Ishikawa (cell line): ENCODE measurements at regions not wholly inside any gene's neighbourhood (a gene's known extent, or its start where the extent isn't known, plus 50 kb on each side); places are given as distances from the start of the nearest gene placed in this dataset.

ENCODE experiments used
- CEBPB ChIP-seq: IDR thresholded peaks from 2 replicates; pipeline ENCODE4 v1.6.1; 2012
- CREB1 ChIP-seq: IDR thresholded peaks from 2 replicates; pipeline ENCODE4 v1.6.1; 2012; ENCODE audit warnings: low read depth
- EGR1 ChIP-seq: IDR thresholded peaks from 2 replicates; pipeline ENCODE4 v1.6.1; 2012
- EP300 ChIP-seq: IDR thresholded peaks from 2 replicates; pipeline ENCODE4 v1.6.1; 2012; ENCODE audit warnings: borderline replicate concordance
- FOXM1 ChIP-seq: IDR thresholded peaks from 2 replicates; pipeline ENCODE4 v1.6.1; 2012; ENCODE audit warnings: low read depth, borderline replicate concordance
- MAX ChIP-seq: IDR thresholded peaks from 2 replicates; pipeline ENCODE4 v1.6.1; 2012
- NFIC ChIP-seq: IDR thresholded peaks from 2 replicates; pipeline ENCODE4 v1.6.1; 2012
- RAD21 ChIP-seq: IDR thresholded peaks from 2 replicates; pipeline ENCODE4 v1.6.1; 2012; ENCODE audit warnings: low read depth
- REST ChIP-seq: IDR thresholded peaks from 2 replicates; pipeline ENCODE4 v1.6.1; 2012; ENCODE audit warnings: low read depth, mild to moderate bottlenecking
- TAF1 ChIP-seq: IDR thresholded peaks from 2 replicates; pipeline ENCODE4 v1.6.1; 2012; ENCODE audit warnings: low read depth, mild to moderate bottlenecking
- TCF12 ChIP-seq: IDR thresholded peaks from 2 replicates; pipeline ENCODE4 v1.6.1; 2012; ENCODE audit warnings: low read depth
- TEAD4 ChIP-seq: IDR thresholded peaks from 2 replicates; pipeline ENCODE4 v1.6.1; 2012
- USF1 ChIP-seq: IDR thresholded peaks from 2 replicates; pipeline ENCODE4 v1.6.1; 2012
- YY1 ChIP-seq: IDR thresholded peaks from 2 replicates; pipeline ENCODE4 v1.6.1; 2012; ENCODE audit warnings: low read depth
- ZBTB7A ChIP-seq: IDR thresholded peaks from 2 replicates; pipeline ENCODE4 v1.6.1; 2012; ENCODE audit warnings: low read depth

GRCh38 chr2:16021611-16022363 is 81.4 kb downstream of the MYCN start:
- TF ChIP-seq RAD21 (no peak), YY1 (no peak), TAF1 (no peak), MAX (no peak), TCF12 (no peak), EP300 (no peak), EGR1 (no peak), ZBTB7A (no peak), CREB1 (no peak), TEAD4 (no peak), NFIC (no peak), CEBPB (no peak), FOXM1 (no peak), REST (no peak), USF1 (no peak)

- TF ChIP-seq NFIC = no peak
- TF ChIP-seq USF1 = no peak
- TF ChIP-seq RAD21 = no peak
- no peak for TF ChIP-seq TEAD4
- no peak for TF ChIP-seq ZBTB7A
- no peak for TF ChIP-seq EGR1
- no peak for TF ChIP-seq CEBPB
- TF ChIP-seq FOXM1 = no peak
- TF ChIP-seq YY1 = no peak
- no peak for TF ChIP-seq TCF12
- TF ChIP-seq CREB1 = no peak
- TF ChIP-seq REST = no peak
- no peak for TF ChIP-seq TAF1
- TF ChIP-seq EP300 = no peak
- no peak for TF ChIP-seq MAX
These were observed 80.1 kb downstream of the MYCN start for GRCh38 chr2:16020389-16021008.

GRCh38 chr2:16019617-16020351 is 79.4 kb downstream of the MYCN start:
- TF ChIP-seq FOXM1 = no peak
- no peak for TF ChIP-seq EP300
- TF ChIP-seq RAD21 = no peak
- TF ChIP-seq USF1 = no peak
- no peak for TF ChIP-seq CEBPB
- TF ChIP-seq MAX = no peak
- no peak for TF ChIP-seq YY1
- no peak for TF ChIP-seq TCF12
- no peak for TF ChIP-seq ZBTB7A
- TF ChIP-seq NFIC = no peak
- no peak for TF ChIP-seq CREB1
- TF ChIP-seq TAF1 = no peak

GRCh38 chr2:16019060-16019480 is 78.7 kb downstream of the MYCN start:
- TF ChIP-seq ZBTB7A = no peak
